ENCODE measurements at regions not wholly inside any gene's neighbourhood (a gene's known extent, or its start where the extent isn't known, plus 50 kb on each side); places are given as distances from the start of the nearest gene placed in this dataset.
"Not testable (repeated sequence)": the region's sequence is repeated elsewhere in the genome, so short reads cannot be mapped to it uniquely, and the experiment has no call there.

DNA sequence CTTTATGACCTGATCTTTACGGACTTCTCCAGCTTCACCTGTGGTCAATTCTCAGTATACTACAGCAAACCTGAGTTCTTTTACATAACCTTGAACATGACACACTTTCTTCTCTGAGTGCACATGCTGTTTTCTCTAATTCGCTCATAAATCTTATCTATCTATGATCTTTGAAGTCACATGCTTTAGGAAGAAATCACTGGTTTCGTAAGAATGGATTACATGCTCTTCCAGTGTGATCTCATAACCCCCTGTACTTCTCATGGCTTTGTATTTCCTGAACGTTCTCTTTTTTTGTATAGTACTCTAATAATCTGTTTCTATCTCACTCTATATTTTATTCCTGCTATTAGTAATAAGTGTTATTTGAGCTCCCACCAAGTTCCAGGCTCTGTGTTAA lies 1165.2 kb downstream of the TBL1XR1 start:
- DNase-seq = no peak

DNA sequence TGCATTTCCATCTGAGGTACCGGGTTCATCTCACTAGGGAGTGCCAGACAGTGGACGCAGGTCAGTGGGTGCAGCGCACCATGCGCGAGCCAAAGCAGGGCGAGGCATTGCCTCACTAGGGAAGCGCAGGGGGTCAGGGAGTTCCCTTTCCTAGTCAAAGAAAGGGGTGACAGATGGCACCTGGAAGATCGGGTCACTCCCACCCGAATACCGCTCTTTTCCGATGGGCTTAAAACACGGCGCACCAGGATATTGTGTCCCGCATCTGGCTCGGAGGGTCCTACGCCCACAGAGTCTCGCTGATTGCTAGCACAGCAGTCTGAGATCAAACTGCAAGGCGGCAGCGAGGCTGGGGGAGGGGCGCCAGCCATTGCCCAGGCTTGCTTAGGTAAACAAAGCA lies 1157.1 kb downstream of the NAALADL2 start:
- not testable (repeated sequence) for DNase-seq

DNA sequence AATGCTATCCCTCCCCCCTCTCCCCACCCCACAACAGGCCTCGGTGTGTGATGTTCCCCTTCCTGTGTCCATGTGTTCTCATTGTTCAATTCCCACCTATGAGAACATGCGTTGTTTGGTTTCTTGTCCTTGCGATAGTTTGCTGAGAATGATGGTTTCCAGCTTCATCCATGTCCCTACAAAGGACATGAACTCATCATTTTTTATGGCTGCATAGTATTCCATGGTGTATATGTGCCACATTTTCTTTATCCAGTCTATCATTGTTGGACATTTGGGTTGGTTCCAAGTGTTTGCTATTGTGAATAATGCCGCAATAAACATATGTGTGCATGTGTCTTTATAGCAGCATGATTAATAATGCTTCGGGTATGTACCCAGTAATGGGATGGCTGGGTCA lies 1156.1 kb downstream of the NAALADL2 start:
- not testable (repeated sequence) for DNase-seq

DNA sequence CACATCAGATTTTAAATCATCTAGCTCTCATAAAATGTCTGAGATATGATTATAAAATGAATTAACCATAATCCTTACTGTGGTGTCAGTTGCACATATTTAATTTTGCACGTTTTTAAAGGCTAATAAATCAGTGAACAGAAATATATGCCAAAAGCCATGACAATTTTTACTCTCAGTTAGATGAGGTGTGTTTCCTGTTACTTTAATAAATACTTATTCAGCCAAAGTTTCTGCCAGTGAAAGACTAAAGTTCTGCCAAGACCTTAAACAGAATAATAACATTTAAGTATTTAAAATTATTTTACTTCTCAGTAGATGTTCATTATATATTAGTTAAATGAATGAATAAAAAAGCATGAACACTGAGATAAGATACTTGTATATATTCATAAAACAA lies 1150.1 kb downstream of the NAALADL2 start:
- DNase-seq = no peak

DNA sequence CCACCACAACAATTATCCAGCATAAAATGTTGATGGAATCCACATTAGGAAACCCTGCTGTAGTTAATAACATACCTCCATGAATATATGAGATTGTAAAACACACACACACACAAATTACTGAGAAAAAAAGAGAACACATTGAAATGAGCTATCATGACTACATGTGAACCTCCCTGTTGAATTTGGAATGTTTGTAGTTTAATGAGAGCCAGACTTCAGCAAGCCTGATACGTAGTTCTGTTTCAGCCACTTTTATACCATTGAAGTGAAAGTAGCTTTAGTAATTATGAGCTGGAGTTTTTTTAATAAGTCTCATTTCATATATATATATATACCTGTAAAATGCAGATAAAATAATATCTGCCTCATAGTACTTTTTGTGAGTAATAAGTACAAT lies 1146.4 kb downstream of the NAALADL2 start:
- no peak for DNase-seq

DNA sequence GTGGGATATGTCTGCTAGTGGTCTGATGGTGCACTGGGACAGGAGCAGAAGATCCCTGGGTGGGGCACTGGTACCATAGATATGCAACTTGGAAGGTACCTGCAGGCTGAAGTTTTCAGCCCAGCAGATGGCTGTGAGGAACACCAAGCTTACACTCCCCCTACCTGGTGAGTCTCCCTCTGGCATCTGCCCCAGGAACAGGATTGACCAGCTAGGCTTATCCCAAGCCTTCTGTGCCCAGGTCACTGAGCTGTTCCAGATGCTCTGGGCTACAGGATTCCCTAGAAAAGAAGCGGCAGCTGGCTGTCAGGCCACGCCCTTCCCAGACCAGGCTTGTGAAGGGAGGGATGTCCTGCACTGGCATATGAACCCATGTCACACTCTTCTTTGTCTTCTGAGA lies 1130.0 kb downstream of the NAALADL2 start:
- DNase-seq = no peak

DNA sequence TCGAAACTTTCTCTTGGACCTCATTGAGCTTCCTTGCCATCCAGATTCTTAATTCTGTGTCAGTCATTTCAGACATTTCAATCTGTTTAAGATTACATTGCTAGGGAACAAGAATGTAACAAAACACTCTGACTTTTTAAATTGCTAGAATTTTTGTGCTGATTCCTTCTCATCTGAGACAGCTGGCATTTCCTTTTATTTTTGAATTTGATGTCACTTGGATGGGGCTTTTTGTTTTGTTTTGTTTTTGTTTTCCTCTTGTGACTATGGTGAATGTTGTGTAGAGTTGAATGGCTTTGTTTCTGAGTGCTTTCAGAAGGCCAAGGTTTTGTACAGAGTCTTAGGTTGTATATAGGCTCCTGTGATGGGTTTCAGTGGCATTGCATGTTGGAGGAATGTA lies 1129.3 kb downstream of the NAALADL2 start:
- DNase-seq = no peak

DNA sequence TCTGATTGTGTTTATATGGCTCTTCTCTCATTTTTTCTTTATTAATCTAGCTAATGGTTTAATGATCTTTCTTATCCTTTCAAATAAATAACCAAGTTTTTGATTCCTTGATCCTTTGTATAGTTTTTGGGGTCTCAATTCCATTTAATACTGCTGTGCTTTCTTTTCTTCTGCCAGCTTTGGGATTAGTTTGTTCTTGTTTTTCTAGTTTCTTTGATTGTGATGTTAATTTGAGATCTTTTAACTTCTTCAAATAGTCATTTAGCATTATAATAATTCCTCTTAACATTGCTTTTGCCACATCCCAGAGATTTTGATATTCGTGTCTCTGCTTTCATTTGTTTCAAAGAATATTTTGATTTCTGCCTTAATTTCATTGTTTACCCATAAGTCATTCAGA lies 1126.6 kb downstream of the NAALADL2 start:
- no peak for DNase-seq

DNA sequence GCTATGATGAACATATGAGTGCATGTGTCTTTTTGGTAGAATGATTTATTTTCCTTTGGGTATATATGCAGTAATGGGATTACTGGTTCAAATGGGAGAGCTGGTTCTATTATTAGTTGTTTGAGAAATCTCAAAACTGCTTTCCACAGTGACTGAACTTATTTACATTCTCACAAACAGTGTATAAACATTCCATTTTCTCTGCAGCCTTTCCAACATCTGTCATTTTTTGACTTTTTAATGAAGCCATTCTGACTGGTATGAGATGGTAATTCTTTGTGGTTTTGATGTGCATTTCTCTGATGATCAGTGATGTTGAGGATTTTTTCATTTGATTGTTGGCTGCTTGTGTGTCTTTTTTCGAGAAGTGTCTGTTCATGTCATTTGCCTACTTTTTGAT lies 1124.2 kb downstream of the NAALADL2 start:
- DNase-seq = no peak

DNA sequence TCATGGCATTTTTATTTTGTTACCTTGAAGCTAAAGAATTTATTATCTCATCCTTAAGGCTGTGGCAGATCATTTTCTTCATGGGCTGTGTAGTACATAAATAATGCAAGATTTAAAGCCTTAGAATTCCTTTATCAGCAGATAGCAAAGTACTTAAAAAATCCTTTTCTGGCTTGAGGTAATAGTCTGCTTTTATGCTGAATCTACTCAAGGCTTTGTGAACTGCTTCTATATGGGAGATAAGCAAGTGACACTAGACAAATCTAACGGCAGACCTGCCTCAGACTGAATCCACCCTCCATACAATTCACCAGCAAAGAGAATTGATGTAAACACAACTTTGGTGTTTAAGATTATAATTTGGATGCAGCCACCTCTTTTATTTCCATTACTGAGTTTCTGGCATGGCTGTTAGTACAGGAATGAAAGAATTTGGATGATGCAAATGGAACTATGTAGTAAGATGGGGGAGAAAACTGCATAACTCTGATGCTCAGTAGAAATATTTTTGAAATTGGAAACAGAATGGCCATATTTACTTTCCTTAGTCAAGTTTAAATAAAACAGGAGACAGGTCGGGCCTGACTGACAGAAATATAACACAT lies 1121.5 kb downstream of the NAALADL2 start:
- DNase-seq = no peak

DNA sequence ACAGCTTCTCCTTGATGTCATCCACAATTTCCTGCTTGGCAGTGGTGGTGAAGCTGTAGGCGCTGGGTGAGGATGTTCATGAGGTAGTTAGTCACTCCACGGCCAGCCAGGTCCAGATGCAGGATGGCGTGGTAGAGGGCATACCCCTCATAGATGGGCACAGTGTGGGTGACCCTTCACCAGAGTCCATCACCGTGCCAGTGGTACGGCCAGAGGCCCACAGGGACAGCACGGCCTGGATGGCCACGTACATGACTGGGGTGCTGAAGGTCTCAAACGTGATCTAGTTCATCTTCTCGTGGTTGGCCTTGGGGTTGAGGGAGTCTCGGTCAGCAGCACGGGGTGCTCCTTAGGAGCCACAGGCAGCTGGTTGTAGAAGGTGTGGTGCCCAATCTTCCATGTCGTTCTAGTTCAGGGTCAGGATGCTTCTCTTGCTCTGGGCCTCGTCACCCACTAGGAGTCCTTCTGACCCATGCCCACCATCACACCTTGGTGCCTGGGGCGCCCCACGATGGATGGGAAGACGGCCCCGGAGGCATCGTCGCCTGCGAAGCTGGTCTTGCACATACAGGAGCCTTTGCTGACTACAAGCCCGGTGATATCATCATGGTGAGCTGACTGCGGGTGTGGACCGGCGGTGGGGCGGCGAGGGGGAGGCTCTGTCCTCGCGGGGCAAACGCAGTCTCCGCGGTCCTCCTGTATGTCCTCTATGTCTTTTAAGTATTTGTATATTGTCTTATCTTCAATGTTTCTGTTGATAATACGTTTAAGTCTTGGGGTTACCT lies 1119.0 kb downstream of the NAALADL2 start:
- no peak for DNase-seq

DNA sequence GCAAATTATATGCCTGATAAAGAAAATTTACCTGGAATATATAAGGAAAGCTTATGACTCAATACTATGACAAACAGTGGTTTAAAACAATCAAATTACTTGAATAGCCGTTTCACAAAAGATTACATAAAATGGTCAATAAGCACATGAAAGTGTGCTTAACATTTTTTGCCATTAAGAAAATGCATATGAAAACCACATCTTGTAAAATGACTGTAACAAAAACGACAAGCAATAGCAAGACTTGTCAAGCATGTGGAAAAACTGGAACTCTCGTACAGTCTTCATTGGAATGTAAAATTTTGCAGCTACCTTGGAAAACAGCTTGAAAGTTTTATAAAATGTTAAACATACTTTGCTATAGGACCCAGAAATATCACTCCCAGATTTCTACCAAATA lies 1110.3 kb downstream of the NAALADL2 start:
- DNase-seq = no peak

DNA sequence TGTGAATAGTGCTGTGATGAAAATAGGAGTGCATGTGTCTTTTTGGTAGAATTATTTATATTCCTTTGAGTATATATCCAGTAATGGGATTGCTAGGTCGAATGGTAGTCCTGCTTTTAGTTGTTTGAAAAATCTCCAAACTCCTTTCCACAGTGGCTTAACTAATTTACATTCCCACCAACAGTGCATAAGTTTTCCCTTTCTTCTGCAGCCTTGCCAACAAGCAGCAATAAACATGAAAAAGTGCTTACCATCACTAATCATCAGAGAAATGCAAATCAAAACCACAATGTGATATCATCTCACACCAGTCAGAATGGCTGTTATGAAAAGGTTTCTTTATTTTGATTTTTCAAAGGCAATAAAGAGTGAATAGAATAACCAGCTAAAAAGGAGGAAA lies 1105.9 kb downstream of the NAALADL2 start:
- no peak for DNase-seq

DNA sequence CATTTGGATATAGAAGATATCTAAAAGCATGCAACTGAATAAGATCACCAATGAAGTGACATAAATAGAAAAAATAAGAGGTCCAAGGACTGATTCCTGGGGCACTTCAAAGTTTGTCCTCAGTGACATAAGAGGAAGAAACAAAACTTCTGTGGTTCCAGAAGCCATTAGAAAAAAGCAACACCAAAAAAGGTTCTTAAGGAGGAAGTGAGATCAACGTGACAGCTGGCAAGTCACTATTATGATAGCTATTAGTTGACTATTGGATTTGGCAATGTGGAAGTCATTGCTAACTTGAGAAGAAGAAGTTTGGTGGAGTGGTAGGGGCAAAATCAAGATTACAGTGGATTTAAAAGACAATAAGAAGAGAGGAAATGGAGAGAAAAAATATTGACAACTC lies 1098.3 kb downstream of the NAALADL2 start:
- no peak for DNase-seq

DNA sequence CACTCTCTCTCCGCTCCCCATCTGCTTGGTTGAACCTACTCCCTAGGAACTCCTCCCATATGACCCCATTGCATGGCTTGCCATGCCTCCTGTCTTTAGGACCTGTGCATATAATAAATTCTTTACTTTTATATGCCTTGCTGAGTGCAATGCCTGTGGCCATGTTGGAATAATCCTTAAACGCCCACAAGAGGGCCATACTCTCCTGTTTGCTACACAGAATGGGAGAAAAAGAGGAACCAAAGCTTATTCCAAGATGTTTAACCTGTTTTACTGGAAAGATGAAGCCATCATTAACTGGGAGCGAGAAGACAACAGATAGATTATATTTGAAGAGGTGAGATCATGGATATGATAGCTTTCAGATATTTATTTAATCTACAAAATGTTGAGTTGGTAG lies 1097.8 kb downstream of the NAALADL2 start:
- DNase-seq = no peak

DNA sequence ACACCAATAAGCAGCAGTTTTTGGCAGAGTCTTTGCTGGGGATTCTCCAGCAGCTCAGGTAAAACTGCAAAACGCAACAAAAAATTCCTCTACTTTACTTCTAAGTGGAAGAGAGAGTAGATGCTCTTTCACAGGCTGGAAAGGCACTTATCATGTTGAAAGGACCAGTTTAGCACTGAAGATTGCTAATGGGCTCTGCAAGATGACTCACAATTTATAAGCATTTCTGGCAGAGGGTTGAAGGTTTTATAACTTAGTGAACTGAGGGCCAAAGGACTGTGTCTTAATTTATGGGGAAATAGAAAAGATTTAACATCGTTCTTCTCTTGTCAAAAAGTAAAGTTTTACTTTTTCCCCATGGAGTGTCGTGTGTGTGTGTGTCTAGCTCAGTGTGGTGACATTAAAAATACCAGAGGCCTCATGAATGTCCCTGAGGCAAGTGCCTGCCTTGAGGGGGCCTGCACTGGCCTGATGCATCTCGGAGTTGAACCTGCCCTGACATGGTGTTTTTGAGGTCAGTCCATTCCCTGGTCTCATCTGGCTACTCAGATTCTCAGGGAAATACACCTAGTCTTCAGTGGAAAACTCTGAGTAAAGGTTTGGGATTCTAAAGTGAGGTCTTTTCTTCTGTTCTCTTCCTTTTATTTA lies 1092.0 kb downstream of the NAALADL2 start:
- no peak for DNase-seq

DNA sequence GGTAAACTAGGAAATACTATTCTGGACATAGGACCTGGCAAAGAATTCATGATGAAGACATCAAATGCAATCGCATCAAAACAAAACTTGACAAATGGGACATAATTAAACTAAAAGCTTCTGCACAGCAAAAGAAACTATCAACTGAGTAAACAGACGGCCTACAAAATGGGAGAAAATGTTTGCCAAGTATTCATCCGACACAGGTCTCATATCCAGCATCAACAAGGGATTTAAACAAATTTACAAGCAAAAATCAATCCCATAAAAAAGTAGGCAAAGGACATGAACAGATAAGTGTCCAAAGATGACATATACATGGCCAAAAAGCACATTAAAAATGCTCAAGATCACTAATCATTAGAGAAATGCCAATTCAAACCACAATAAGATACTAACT lies 1088.9 kb downstream of the NAALADL2 start:
- DNase-seq = no peak

DNA sequence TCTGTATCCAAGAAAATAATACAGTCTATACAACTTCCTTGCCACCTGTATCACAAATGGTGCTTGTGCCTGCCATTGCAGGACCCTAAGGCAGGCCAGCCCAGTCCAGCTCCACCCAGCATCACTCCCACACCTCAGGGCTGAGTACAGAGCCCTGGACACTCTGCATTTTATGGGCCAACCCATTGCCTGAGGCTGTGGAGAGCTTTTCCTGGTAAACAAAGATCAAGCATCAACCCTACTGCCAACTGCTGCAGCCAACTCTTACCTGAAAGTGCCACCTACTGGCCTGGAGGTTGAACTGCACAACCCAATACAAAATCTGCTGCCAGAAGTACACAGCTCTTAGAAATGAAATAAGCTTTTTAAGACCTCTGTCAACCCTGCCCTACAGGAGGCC lies 1082.2 kb downstream of the NAALADL2 start:
- DNase-seq = peak in 3 of 4 experiments; percentile 1 to 5 (median 3)

DNA sequence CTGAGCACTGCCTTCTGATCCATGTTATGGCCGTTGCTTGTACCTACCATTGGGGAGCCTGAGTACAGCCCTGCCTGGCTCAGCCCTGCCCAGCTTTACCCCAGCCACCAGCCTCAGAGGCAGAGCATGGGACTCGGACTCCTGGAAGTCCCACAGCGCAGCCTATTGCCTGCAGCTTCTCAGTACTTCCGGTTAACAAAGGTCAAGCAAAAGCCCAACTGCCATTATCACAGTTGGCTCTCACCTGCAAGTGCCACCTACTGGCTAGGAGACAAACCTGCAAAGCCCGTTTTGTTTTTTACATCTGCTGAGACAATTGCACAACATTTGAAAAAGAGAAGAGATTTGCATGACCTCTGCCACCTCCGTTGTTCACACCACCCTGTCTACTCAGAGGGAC lies 1081.7 kb downstream of the NAALADL2 start:
- DNase-seq = no peak

DNA sequence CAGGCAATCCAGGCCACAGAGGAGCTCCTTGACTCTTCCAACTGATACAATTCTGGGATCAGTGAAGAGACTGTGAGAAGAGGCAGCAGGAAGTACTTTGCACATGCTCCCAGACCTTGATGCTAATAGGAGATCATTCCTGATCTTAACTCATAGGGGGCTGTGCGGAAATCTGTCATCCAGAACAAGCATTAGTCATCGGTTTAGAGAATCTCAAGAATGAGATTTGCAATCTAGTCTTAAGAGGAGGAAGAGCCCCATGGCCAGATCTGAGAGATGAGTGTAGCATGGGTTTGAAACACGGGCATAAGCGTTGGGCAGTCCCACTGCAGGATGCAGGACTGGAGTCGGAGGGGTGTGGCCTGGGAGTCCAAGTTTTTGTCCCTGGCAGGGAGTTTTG lies 1081.1 kb downstream of the NAALADL2 start:
- no peak for DNase-seq

DNA sequence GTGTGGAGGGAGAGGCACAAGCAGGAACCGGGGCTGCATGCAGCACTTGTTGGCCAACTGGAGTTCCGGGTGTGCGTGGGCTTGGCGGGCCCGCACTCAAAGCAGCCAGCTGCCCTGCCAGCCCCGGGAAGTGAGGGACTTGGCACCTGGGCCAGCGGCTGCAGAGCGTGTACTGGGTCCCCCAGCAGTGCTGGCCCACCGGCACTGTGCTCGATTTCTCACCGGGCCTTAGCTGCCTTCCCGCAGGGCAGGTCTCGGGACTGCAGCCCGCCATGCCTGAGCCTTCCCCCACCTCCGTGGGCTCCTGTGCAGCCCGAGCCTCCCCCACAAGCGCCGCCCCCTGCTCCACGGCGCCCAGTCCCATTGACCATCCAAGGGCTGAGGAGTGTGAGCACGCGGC lies 1078.2 kb downstream of the NAALADL2 start:
- DNase-seq = not testable (repeated sequence)

DNA sequence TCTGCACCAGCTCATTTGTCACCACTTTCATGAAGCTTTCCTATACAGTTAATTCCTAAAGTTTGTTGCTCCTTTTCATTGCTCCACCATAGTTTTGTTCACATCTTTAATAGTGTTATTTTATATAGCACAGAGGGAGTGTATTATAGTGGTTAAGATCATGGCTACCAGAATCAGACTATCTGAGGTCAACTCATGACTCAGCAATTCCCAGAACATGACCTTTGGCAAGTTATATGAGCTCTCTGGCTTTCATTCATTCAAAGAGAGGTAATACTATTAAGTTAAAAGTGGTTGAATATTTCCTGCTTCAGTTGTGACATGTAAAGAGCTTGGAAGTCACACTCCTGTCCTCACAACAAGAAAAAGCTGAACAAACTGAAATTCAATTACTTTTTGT lies 1073.5 kb downstream of the NAALADL2 start:
- no peak for DNase-seq

DNA sequence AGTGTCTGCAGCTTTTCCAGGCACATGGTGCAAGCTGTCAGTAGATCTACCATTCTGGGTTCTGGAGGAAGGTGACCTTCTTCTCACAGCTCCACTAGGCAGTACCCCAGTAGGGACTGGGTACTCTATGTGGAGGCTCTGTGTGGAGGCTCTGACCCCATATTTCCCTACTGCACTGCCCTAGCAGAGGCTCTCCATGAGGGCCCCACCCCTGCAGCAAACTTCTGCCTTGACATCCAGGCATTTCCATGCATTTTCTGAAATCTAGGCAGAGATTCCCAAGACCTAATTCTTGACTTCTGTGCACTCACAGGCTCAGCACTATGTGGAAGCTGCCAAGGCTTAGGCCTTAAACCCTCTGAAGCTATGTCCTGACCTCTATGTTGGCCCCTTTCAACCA lies 1060.0 kb downstream of the NAALADL2 start:
- no peak for DNase-seq

All from suppressor macrophage (primary cell).